K562 (cell line): ENCODE measurements at regions not wholly inside any gene's neighbourhood (a gene's known extent, or its start where the extent isn't known, plus 50 kb on each side); places are given as distances from the start of the nearest gene placed in this dataset.

ENCODE experiments used
- ARID1B ChIP-seq: fragments of 450-650 bp; IDR thresholded peaks from 2 replicates; pipeline ENCODE4 v1.6.1; 2016; ENCODE audit warnings: antibody characterized with exemption, mild to moderate bottlenecking, inconsistent platforms
- CTCFL ChIP-seq: IDR thresholded peaks from 2 replicates; pipeline ENCODE4 v1.6.1; 2011; ENCODE audit warnings: borderline replicate concordance, low read depth, mild to moderate bottlenecking, moderate library complexity, low read length; ENCODE audit not compliant: insufficient read depth, poor library complexity, severe bottlenecking
- FOXM1 ChIP-seq, 2 experiments: fragments of 450-650 bp in 1 of 2; sonication (generic) in 1 of 2; formaldehyde crosslinking in 1 of 2; IDR thresholded peaks; 2 replicates each; pipeline versions ENCODE4 v1.6.1 to v1.9.0; 2017 to 2022; ENCODE audit warnings: low read depth in 2 of 2, mild to moderate bottlenecking in 2 of 2, missing genetic modification reagents in 1 of 2, moderate library complexity in 1 of 2
- JUNB ChIP-seq: fragments of 450-650 bp; formaldehyde crosslinking; conservative IDR thresholded peaks from 2 replicates; pipeline ENCODE4 v1.4.0; 2020; ENCODE audit warnings: mild to moderate bottlenecking
- NFATC3 ChIP-seq: fragments of 450-650 bp; IDR thresholded peaks from 2 replicates; pipeline ENCODE4 v1.6.1; 2017; ENCODE audit warnings: mild to moderate bottlenecking
- NR2C2 ChIP-seq, 2 experiments: fragments of 200-800 bp in 1 of 2; sonication (Bioruptor generic) in 1 of 2; sonication (generic) in 1 of 2; formaldehyde crosslinking in 1 of 2; IDR thresholded peaks; 2 replicates each; pipeline versions ENCODE4 v1.6.1 to v1.8.0; 2016 to 2022; ENCODE audit warnings: mild to moderate bottlenecking in 1 of 2, missing compliant biosample characterization in 1 of 2, missing genetic modification characterization in 1 of 2, missing genetic modification reagents in 1 of 2
- NR3C1 ChIP-seq: sonication (generic); formaldehyde crosslinking; IDR thresholded peaks from 2 replicates; pipeline ENCODE4 v1.8.1; 2022; ENCODE audit warnings: missing genetic modification reagents
- RAD21 ChIP-seq, 2 experiments: fragments of 250-450 bp in 1 of 2; fragments of 450-650 bp in 1 of 2; sonication (Bioruptor Pico) in 1 of 2; formaldehyde crosslinking in 1 of 2; IDR thresholded peaks in 1 of 2; conservative IDR thresholded peaks in 1 of 2; 2 replicates each; pipeline versions ENCODE4 v1.4.0 to v1.8.0; 2020 to 2022; ENCODE audit warnings: mild to moderate bottlenecking in 2 of 2, moderate library complexity in 1 of 2
- SMARCE1 ChIP-seq: fragments of 450-650 bp; IDR thresholded peaks from 2 replicates; pipeline ENCODE4 v1.7.1; 2016; ENCODE audit warnings: mild to moderate bottlenecking
- STAT5B ChIP-seq: fragments of 250-450 bp; sonication (Bioruptor Pico); IDR thresholded peaks from 2 replicates; pipeline ENCODE4 v1.8.0; 2021; ENCODE audit warnings: mild to moderate bottlenecking, inconsistent platforms
- TRIM28 ChIP-seq: fragments of 450-650 bp; IDR thresholded peaks from 2 replicates; pipeline ENCODE4 v1.6.1; 2017
- ZNF318 ChIP-seq, 2 experiments: fragments of 450-650 bp; IDR thresholded peaks; 2 replicates each; pipeline ENCODE4 v1.6.1; 2016; ENCODE audit warnings: mild to moderate bottlenecking in 2 of 2, borderline replicate concordance in 1 of 2, low read depth in 1 of 2, moderate library complexity in 1 of 2
- ZNF584 ChIP-seq: fragments of 200-800 bp; sonication (Bioruptor generic); IDR thresholded peaks from 2 replicates; pipeline ENCODE4 v1.6.1; 2016; ENCODE audit warnings: low read depth, mild to moderate bottlenecking, missing genetic modification characterization, missing compliant biosample characterization
- ZNF655 ChIP-seq: fragments of 250-450 bp; sonication (Bioruptor Pico); IDR thresholded peaks from 2 replicates; pipeline ENCODE4 v1.5.0; 2021
- ZNF830 ChIP-seq: fragments of 250-450 bp; sonication (Bioruptor Pico); IDR thresholded peaks from 2 replicates; pipeline ENCODE4 v1.5.0; 2021; ENCODE audit warnings: mild to moderate bottlenecking

GRCh38 chr7:106813705-106814305 lies 51.3 kb upstream of the PIK3CG start (continued):
- no peak for TF ChIP-seq CTCFL
- TF ChIP-seq NR2C2 (CRISPR knock-in tag; IDR thresholded peaks at IDR 0.05): 0 out of 2 replicates have a peak, but pooled peaks have one; percentile 25
- TF ChIP-seq NR2C2 (tag; IDR thresholded peaks at IDR 0.05): peak; percentile 66
- TF ChIP-seq TRIM28: peak; percentile 60; the same call in 1 of the 2 replicates
- TF ChIP-seq ARID1B: peak; percentile 72; the same call in 1 of the 2 replicates
- peak; percentile 94 for TF ChIP-seq ZNF584 (CRISPR knock-in tag)
- 0 out of 2 replicates have a peak, but pooled peaks have one; percentile 18 for TF ChIP-seq ZNF830 (CRISPR knock-in tag)
- TF ChIP-seq ZNF655: no peak
- peak; percentile 82; the same call in 1 of the 2 replicates for TF ChIP-seq SMARCE1
- TF ChIP-seq FOXM1 (IDR thresholded peaks at IDR 0.05; ENCODE audit: low read depth): peak; percentile 67; the same call in 1 of the 2 replicates
- no peak for TF ChIP-seq FOXM1 (CRISPR knock-in tag; IDR thresholded peaks at IDR 0.05; ENCODE audit: low read depth)
- 0 out of 2 replicates have a peak, but pooled peaks have one; percentile 42 for TF ChIP-seq JUNB (CRISPR knock-in tag)
- TF ChIP-seq NFATC3: peak; percentile 82; the same call in 1 of the 2 replicates
- TF ChIP-seq STAT5B: 0 out of 2 replicates have a peak, but pooled peaks have one; percentile 48
- TF ChIP-seq RAD21 (CRISPR knock-in tag; conservative IDR thresholded peaks at IDR 0.05 in 1 of 2, IDR thresholded peaks at IDR 0.05 in 1 of 2): peak in 1 of 2 experiments; percentile 36; a peak in 3 of 4 replicates
- no peak for TF ChIP-seq NR3C1 (CRISPR knock-in tag)
- TF ChIP-seq ZNF318 (IDR thresholded peaks at IDR 0.05; ENCODE audit: borderline replicate concordance in 1 of 2, low read depth in 1 of 2): peak; percentile 25 to 48; a peak in 2 of 4 replicates
